ENCODE measurements at regions not wholly inside any gene's neighbourhood (a gene's known extent, or its start where the extent isn't known, plus 50 kb on each side); places are given as distances from the start of the nearest gene placed in this dataset.

DNA sequence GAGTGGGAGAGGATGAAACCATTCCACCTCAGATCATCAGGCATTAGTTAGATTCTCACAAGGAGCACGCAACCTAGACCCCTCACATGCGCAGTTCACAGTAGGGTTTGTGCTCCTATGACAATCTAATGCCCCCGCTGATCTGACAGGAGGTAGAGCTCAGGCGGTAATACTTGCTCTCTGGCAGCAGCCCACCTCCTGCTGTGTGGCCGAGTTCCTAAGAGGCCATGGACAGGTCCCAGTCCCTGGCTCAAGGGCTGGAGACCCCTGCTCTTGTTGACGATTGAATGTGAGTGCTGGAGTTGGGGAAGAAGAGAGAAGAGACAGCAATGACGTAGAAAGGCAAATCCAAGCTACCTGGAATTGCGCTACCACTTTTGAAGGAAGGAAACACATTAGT lies 267.2 kb downstream of the TFEC start:
- H2BK12ac ChIP-seq (ENCODE audit: low read length in 2 of 2): no peak overlapping the region
- H2AK5ac ChIP-seq (ENCODE audit: low read length, severe bottlenecking): no peak overlapping the region
- H3K27ac ChIP-seq (ENCODE audit: low read length, poor library complexity, severe bottlenecking): no peak overlapping the region
- no peak overlapping the region for H3K23ac ChIP-seq (ENCODE audit: low read length in 2 of 2)
- peak overlapping the region in 1 of 2 experiments; percentile 60 for H3K14ac ChIP-seq (ENCODE audit: low read length in 2 of 2)
- H3K4ac ChIP-seq (ENCODE audit: low read depth in 1 of 2, low read length in 2 of 2): peak overlapping the region in 1 of 2 experiments; percentile 17
- no peak overlapping the region for H2BK15ac ChIP-seq (ENCODE audit: low read depth, poor library complexity, severe bottlenecking)
- no peak overlapping the region for H4K91ac ChIP-seq (ENCODE audit: low read length)
- no peaks in the 10 kb centered on the region for H3K36me3 ChIP-seq (ENCODE audit: control insufficient read depth in 1 of 2, insufficient read depth in 2 of 2, low read depth in 1 of 2, low read length in 2 of 2)
- no peak for DNase-seq
- H4K8ac ChIP-seq (ENCODE audit: low read length): no peak overlapping the region
- no peaks in the 10 kb centered on the region for H3K27me3 ChIP-seq (ENCODE audit: control insufficient read depth in 1 of 2, insufficient read depth in 1 of 2, low read length in 2 of 2)
- no peak overlapping the region for H2BK5ac ChIP-seq (ENCODE audit: low read depth, low read length, poor library complexity, severe bottlenecking)
- no peak overlapping the region for H3K4me2 ChIP-seq (ENCODE audit: low read length, poor library complexity, severe bottlenecking)
- 64% methylated on average over 8 of the region's 8 CpGs for WGBS
- H3K4me1 ChIP-seq (ENCODE audit: control insufficient read depth, insufficient read depth, low read depth, low read length): no peaks in the 10 kb centered on the region
- H3K4me3 ChIP-seq (ENCODE audit: insufficient read depth in 1 of 2, low read depth in 1 of 2, low read length in 2 of 2): no peak overlapping the region
- no peak overlapping the region for H3K18ac ChIP-seq (ENCODE audit: low read depth in 1 of 2, low read length in 2 of 2)
- no peak overlapping the region for H2BK120ac ChIP-seq (ENCODE audit: low read depth, low read length)
- H3K9me3 ChIP-seq (ENCODE audit: control insufficient read depth, low read length): no peaks in the 10 kb centered on the region
- no peak overlapping the region for H3K9ac ChIP-seq (ENCODE audit: low read length)
- peak overlapping the region; percentile 53 for H2AFZ ChIP-seq (ENCODE audit: low read depth, low read length)
- no peaks in the 10 kb centered on the region for H3K79me1 ChIP-seq (replicated peaks; ENCODE audit: low read length, poor library complexity, severe bottlenecking)

DNA sequence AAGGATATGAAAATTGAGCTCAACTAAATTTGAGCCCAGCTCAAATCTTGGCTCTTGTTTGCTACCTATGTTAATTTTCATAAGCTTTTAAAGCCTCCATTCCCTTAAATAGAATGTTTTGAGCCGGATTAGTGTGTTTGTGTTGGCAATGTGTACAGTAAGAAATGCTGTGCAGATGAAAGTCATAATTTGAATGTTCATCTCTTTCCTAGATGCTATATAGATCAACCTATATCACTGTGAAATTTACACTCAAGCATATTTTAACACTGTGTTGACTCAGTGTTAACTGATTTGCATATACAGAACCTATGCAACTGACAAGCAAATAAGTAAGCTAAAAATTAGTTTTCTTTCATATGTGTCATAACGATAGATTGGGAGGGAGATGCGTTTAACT lies 272.5 kb downstream of the TFEC start:
- no peak overlapping the region for H3K27ac ChIP-seq (ENCODE audit: low read length, poor library complexity, severe bottlenecking)
- no peak overlapping the region for H3K9ac ChIP-seq (ENCODE audit: low read length)
- H2BK15ac ChIP-seq (ENCODE audit: low read depth, poor library complexity, severe bottlenecking): no peak overlapping the region
- no peak overlapping the region for H2BK5ac ChIP-seq (ENCODE audit: low read depth, low read length, poor library complexity, severe bottlenecking)
- no peak overlapping the region for H3K4ac ChIP-seq (ENCODE audit: low read depth in 1 of 2, low read length in 2 of 2)
- WGBS: 98% methylated on average over 2 of the region's 3 CpGs
- H3K18ac ChIP-seq (ENCODE audit: low read depth in 1 of 2, low read length in 2 of 2): no peak overlapping the region
- H3K4me3 ChIP-seq (ENCODE audit: insufficient read depth in 1 of 2, low read depth in 1 of 2, low read length in 2 of 2): no peak overlapping the region
- H3K4me2 ChIP-seq (ENCODE audit: low read length, poor library complexity, severe bottlenecking): no peak overlapping the region
- no peak overlapping the region for H2BK120ac ChIP-seq (ENCODE audit: low read depth, low read length)
- no peak overlapping the region for H3K23ac ChIP-seq (ENCODE audit: low read length in 2 of 2)
- H4K91ac ChIP-seq (ENCODE audit: low read length): no peak overlapping the region
- no peak overlapping the region for H2BK12ac ChIP-seq (ENCODE audit: low read length in 2 of 2)
- no peak overlapping the region for H2AK5ac ChIP-seq (ENCODE audit: low read length, severe bottlenecking)
- H3K36me3 ChIP-seq (ENCODE audit: control insufficient read depth in 1 of 2, insufficient read depth in 2 of 2, low read depth in 1 of 2, low read length in 2 of 2): no peaks in the 10 kb centered on the region
- H3K4me1 ChIP-seq (ENCODE audit: control insufficient read depth, insufficient read depth, low read depth, low read length): no peaks in the 10 kb centered on the region
- no peaks in the 10 kb centered on the region for H3K79me1 ChIP-seq (replicated peaks; ENCODE audit: low read length, poor library complexity, severe bottlenecking)
- H2AFZ ChIP-seq (ENCODE audit: low read depth, low read length): no peak overlapping the region
- no peaks in the 10 kb centered on the region for H3K27me3 ChIP-seq (ENCODE audit: control insufficient read depth in 1 of 2, insufficient read depth in 1 of 2, low read length in 2 of 2)
- H4K8ac ChIP-seq (ENCODE audit: low read length): no peak overlapping the region
- DNase-seq: no peak
- no peak overlapping the region for H3K14ac ChIP-seq (ENCODE audit: low read length in 2 of 2)
- H3K9me3 ChIP-seq (ENCODE audit: control insufficient read depth, low read length): no peaks in the 10 kb centered on the region

DNA sequence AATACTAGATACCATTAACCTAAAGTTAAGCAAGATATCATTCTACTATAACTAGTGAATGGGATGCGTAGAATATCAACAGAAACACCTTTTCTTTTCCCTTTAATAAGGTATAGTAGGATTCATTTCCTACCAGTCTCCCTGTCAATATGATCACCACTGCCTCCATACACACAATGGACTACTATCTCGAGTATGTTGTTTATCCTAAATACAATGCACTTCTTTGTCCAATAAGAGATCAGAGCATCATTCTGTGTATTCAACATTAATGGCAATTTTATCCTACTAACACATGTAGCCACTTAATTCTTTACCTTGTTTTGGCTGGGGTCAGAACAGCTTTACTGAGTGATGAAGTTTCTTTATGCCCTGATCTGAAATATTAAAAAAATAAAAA lies 276.3 kb downstream of the TFEC start:
- Histone ChIP-seq H3K4ac (ENCODE audit: low read depth in 1 of 2, low read length in 2 of 2) (no peak overlapping the region), H2AK5ac (ENCODE audit: low read length, severe bottlenecking) (no peak overlapping the region), H2BK12ac (ENCODE audit: low read length in 2 of 2) (no peak overlapping the region), H3K18ac (ENCODE audit: low read depth in 1 of 2, low read length in 2 of 2) (no peak overlapping the region), H2BK120ac (ENCODE audit: low read depth, low read length) (no peak overlapping the region), H4K91ac (ENCODE audit: low read length) (no peak overlapping the region), H3K14ac (ENCODE audit: low read length in 2 of 2) (no peak overlapping the region), H4K8ac (ENCODE audit: low read length) (no peak overlapping the region), H3K23ac (ENCODE audit: low read length in 2 of 2) (no peak overlapping the region), H2BK5ac (ENCODE audit: low read depth, low read length, poor library complexity, severe bottlenecking) (no peak overlapping the region), H2BK15ac (ENCODE audit: low read depth, poor library complexity, severe bottlenecking) (no peak overlapping the region), H3K27me3 (ENCODE audit: control insufficient read depth in 1 of 2, insufficient read depth in 1 of 2, low read length in 2 of 2) (no peaks in the 10 kb centered on the region), H2AFZ (ENCODE audit: low read depth, low read length) (no peak overlapping the region), H3K4me1 (ENCODE audit: control insufficient read depth, insufficient read depth, low read depth, low read length) (no peaks in the 10 kb centered on the region), H3K27ac (ENCODE audit: low read length, poor library complexity, severe bottlenecking) (no peak overlapping the region), H3K9me3 (ENCODE audit: control insufficient read depth, low read length) (no peaks in the 10 kb centered on the region), H3K36me3 (ENCODE audit: control insufficient read depth in 1 of 2, insufficient read depth in 2 of 2, low read depth in 1 of 2, low read length in 2 of 2) (no peaks in the 10 kb centered on the region), H3K79me1 (replicated peaks; ENCODE audit: low read length, poor library complexity, severe bottlenecking) (no peaks in the 10 kb centered on the region), H3K9ac (ENCODE audit: low read length) (no peak overlapping the region), H3K4me3 (ENCODE audit: insufficient read depth in 1 of 2, low read depth in 1 of 2, low read length in 2 of 2) (no peak overlapping the region), H3K4me2 (ENCODE audit: low read length, poor library complexity, severe bottlenecking) (no peak overlapping the region)
- DNase-seq: no peak
- WGBS: 88% methylated on average over 2 of the region's 2 CpGs

DNA sequence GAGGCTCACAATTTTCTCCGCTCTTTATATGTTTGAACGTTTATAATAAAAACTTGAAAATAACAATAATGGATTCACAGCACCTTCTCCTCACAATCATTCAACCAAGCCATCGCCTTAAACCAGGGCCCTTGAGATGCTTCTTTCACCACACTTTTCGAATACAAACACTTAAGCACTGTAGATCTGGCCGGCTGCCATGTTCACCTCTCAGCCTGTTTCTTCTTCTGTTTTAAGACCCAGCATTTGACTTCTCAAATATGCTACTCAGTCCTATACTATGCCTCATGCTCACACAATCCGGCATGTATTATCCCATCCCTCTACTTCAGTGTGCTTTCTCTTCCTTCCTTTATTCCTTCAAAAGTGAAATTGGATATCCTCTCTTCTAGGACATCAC lies 280.6 kb downstream of the TFEC start:
- Histone ChIP-seq H3K9ac (ENCODE audit: low read length) (no peak overlapping the region), H2AK5ac (ENCODE audit: low read length, severe bottlenecking) (no peak overlapping the region), H3K23ac (ENCODE audit: low read length in 2 of 2) (no peak overlapping the region), H2BK15ac (ENCODE audit: low read depth, poor library complexity, severe bottlenecking) (no peak overlapping the region), H3K18ac (ENCODE audit: low read depth in 1 of 2, low read length in 2 of 2) (no peak overlapping the region), H3K14ac (ENCODE audit: low read length in 2 of 2) (no peak overlapping the region), H3K4me2 (ENCODE audit: low read length, poor library complexity, severe bottlenecking) (no peak overlapping the region), H2BK120ac (ENCODE audit: low read depth, low read length) (no peak overlapping the region), H3K36me3 (ENCODE audit: control insufficient read depth in 1 of 2, insufficient read depth in 2 of 2, low read depth in 1 of 2, low read length in 2 of 2) (no peaks in the 10 kb centered on the region), H2BK12ac (ENCODE audit: low read length in 2 of 2) (no peak overlapping the region), H2AFZ (ENCODE audit: low read depth, low read length) (no peak overlapping the region), H4K8ac (ENCODE audit: low read length) (no peak overlapping the region), H3K27me3 (ENCODE audit: control insufficient read depth in 1 of 2, insufficient read depth in 1 of 2, low read length in 2 of 2) (no peaks in the 10 kb centered on the region), H3K79me1 (replicated peaks; ENCODE audit: low read length, poor library complexity, severe bottlenecking) (no peaks in the 10 kb centered on the region), H3K27ac (ENCODE audit: low read length, poor library complexity, severe bottlenecking) (no peak overlapping the region), H3K9me3 (ENCODE audit: control insufficient read depth, low read length) (no peaks in the 10 kb centered on the region), H2BK5ac (ENCODE audit: low read depth, low read length, poor library complexity, severe bottlenecking) (no peak overlapping the region), H3K4me1 (ENCODE audit: control insufficient read depth, insufficient read depth, low read depth, low read length) (no peaks in the 10 kb centered on the region), H4K91ac (ENCODE audit: low read length) (no peak overlapping the region), H3K4me3 (ENCODE audit: insufficient read depth in 1 of 2, low read depth in 1 of 2, low read length in 2 of 2) (no peak overlapping the region), H3K4ac (ENCODE audit: low read depth in 1 of 2, low read length in 2 of 2) (no peak overlapping the region)
- 90% methylated on average over 6 of the region's 6 CpGs for WGBS
- no peak for DNase-seq
